HG02852 (cell line): ENCODE measurements at regions not wholly inside any gene's neighbourhood (a gene's known extent, or its start where the extent isn't known, plus 50 kb on each side); places are given as distances from the start of the nearest gene placed in this dataset.
"Not testable (repeated sequence)": the region's sequence is repeated elsewhere in the genome, so short reads cannot be mapped to it uniquely, and the experiment has no call there.

Source experiments
- ATAC-seq: cut with Tn5 transposase; IDR thresholded peaks from one replicate; pipeline ENCODE4 v1.9.1; 2021; ENCODE audit warnings: mild to moderate bottlenecking, moderate library complexity; ENCODE audit not compliant: unreplicated experiment

DNA sequence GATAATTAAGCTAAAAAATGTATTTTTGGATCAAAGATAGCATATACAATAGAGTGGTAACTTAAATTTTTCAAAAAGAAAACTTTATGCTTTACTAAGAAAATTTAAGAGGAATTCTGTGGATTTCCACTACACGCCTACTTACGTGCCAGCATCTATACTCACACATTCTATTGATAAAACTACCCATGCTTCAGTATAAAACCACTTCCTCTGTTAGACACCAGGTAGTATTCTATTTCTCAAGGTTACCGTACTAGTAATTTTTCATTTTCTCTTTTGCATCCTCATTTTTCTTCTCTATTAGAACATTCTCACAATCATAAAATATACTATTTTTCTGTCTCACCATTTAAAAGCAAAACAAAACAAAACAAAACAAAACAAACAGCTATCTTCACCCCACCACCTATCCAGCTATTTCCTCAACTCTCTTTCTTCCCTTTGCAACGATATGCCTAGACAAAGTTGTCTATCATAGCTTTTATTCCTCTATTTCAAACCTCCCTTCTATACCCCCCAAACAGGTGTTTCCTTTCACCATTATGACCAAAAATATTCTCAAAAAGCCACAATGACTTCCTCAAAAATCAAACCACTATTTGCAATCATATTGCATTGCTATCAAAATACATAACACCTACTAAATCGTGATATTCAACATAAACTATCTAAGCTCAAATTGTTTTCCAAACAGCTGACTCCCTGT lies 1652.0 kb downstream of the MRPL39 start:
- no peak for ATAC-seq

DNA sequence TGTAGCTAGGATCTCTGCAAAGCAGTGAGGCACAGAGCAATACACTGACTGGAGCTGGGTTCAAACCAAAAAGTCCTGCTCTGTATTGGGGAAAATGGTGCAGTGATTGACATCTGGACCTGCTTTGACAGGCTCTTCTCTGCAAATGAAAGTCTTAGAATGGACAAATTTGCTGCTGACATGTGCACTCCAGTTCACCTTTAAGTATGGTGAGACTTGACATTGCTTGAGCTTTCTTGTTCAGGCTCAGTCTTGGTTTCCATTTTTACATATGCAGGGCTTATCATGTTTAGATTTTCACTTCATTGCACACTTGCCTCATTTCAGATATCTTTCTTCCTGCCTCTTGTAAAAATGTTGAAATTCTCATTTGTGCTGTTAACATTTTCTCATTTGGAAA lies 1655.0 kb downstream of the MRPL39 start:
- no peak for ATAC-seq

- no peak for ATAC-seq
These were observed 1656.0 kb downstream of the MRPL39 start for GRCh38 chr21:23951251-23951650.

DNA sequence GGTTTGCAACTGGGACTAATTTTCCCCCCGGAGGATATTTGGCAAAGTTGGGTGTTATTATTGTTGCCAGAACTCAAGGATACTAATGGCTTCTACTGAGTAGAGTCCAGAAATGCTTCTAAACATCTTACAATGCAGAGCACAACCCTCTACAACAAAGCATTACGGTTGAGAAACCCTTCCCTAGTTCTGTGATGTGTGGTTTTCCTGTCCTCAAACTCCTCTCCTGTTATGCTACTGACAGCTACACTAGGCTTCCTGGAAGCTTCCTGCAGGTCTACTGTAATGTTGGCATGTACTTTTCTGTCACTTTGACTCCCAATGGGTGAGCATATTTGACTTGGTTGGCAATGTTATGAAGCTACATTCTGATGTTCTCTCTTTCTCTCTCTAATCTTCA lies 1656.9 kb downstream of the MRPL39 start:
- ATAC-seq = no peak

GRCh38 chr21:23949493-23949892 lies 1657.8 kb downstream of the MRPL39 start:
- ATAC-seq = no peak

DNA sequence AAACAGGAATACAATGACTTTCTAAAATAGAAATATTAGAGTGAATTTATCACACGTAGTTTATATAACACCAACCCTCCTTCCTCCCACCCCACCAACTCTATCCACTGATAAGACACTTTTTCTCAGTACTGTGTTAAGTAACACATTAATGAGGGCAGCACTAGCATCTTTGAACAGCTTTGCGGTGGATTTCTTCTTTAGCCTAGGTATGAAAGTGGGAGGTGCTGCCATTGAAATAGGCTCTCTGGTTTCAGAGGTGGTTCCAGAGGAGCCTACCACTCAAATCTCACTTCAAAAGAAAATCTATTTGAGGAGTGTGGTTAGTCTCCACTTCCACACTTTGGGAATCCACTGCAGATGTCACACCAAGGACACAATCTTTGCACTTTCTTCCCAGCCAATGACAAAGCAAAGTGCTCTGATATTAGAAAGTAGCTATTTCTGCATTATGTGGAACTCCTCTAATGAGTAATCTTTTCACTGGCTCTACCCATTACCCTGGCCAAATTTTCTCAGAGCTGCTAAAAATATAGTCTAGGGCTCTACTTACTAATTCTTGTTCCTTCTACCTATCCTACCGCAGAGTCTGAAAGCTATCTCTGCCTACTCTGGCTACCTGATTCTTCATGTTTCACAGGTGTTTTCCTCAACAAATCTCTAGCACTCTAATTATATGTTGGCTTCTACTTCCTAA lies 1667.8 kb downstream of the MRPL39 start:
- peak; percentile 71 for ATAC-seq

DNA sequence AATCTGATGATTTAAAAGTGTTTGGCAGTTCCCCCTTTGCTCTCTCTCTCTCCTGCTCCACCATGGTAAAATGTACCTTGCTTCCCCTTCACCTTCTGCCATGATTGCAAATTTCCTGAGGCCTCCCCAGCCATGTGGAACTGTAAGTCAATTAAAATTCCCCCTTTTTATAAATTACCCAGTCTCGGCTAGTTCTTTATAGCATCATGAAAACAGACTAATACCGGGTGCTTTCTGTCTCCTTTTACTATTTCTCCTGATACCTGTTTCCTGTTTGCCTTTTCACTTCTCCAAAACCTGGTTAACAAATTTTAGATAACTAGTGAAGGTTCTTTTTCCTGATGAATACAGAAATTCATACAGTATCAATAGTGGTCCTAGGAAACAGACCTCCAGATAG lies 1670.3 kb downstream of the MRPL39 start:
- ATAC-seq = no peak

DNA sequence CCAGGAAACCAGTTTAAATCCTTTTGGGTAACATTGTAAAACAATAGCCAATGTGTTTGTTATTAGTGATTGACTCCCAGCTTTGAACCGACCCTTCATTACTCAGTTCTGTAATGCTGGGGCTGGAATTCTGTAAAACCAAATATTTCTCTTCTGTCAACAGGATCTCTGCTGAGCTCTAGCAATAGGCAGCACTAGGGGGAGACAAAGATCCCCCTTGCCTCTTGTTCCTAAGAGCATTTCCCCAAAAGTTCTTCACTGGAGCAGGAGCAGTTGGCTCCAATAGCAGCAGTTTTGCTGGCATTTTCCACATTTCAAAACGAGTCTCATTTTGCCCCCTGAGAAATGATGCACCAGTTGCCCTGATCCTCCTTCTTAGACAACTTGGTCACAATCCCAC lies 1671.1 kb downstream of the MRPL39 start:
- no peak for ATAC-seq

DNA sequence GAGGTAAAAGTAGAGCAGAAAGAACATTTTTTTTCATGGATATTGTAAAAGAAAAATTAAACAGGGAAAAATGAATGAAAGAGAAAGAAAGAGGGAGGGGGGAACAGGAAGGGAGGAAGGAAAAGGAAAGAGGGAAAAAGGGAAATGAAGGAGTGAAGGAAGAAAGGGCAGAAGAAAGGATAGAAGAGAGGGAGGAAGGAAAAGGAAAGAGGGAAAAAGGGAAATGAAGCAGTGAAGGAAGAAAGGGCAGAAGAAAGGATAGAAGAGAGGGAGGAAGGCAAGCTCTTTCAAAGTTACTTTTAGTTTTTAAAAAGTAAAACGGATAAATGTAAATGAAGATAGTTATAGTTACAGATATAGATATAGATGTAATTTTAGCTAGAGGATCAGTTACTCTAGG lies 1676.7 kb downstream of the MRPL39 start:
- ATAC-seq = no peak

- not testable (repeated sequence) for ATAC-seq
These were observed 1680.9 kb downstream of the MRPL39 start for GRCh38 chr21:23926430-23926829.

DNA sequence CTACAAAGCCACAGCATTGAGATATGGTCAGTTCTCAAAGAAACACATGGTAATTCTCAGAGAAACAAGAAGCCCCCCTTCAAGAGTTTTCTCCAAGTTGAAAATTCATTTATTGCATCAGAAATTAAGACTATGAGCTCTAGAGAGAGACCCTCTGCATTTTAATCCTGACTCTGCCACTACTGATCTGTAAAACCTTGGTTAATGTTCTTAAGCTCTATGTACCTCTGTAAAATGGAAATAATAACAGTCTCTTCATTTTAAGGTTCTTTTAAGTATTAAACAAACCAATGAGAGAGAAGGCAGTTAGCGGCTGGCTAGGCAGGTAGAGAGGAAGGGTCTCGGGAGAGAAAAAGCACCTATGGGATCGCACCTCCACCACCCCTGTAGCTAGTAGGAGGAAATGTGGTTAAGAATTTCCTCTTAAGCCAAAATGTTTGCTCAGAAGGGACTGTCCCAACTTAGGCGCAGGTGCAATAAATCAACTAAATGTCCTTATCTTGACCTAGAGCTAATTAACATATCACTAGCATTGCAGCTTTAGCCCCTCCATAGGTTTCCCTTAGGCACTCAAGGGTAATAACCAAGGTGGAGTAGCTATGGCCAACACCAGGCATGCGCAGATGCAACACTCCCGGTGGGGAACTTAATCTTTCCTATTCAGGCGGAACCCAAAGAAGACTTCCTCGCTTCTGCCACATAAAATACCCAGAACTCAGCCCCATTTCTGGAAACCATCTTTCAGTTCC lies 1685.4 kb downstream of the MRPL39 start:
- no peak for ATAC-seq

DNA sequence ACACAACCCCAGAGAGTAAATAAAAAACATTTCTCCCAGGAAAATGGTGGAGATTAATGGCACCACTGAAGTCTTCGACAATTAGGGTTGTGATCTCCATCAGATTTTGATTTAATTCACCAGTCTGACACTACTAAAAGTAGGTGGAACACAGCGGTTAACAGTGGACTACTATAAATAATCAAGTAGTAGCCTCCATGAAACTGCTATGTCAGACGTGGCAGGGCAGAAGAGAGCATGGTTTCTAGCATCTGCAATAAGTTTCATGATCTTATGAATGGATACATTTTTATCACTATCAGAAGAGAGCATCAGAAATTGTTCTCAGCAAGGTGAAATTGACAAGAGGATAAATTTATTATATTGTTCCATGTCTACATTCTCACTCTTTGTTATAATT lies 1706.6 kb downstream of the MRPL39 start:
- no peak for ATAC-seq

DNA sequence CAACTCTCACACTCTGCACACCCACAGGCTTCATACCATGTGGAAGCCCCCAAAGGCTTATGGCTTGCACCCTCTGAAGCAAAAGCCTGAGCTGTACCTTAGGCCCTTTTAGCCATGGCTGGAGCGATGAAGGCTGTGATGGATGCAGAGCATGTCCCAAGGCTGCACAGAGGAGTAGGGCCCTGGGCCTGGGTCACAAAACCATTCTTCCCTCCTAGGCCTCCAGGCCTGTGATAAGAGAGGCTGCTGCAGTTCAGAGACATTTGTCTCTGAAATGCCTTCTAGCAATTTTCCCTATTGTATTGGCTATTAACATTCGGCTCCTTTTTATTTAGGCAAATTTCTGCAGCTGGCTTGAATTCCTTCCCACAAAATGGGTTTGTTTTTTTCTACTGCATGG lies 1707.7 kb downstream of the MRPL39 start:
- no peak for ATAC-seq

GRCh38 chr21:23890652-23891051 lies 1716.6 kb downstream of the MRPL39 start:
- no peak for ATAC-seq

DNA sequence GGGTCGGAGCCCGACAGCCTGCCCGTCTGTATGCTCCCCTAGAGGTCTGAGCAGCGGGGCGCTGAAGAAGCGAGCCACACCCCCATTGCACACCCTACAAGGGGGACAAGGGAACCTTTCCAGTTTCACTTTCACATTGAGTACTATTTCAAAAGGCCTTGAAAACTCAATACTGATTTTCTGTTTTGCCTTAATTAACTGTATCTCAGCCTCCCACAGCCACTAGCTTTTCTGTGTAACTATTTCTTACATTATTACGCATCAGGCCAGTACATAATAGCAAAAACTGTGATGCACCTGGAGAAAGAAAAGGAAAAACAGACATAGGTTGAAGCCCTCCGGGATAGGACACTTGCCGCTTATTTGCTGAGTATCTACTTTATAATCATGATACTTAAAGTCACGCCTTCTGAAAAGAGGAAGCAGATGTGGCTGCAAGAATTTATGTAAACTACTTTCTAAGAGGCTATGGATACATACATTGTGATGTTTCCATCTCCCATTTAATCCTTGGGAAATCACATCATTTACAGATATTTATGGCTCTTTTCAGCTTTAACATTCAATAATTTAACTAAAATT lies 1719.5 kb downstream of the MRPL39 start:
- ATAC-seq = no peak

- ATAC-seq = no peak
These were observed 1720.2 kb downstream of the MRPL39 start for GRCh38 chr21:23886828-23887724.

- ATAC-seq = no peak
These were observed 1725.5 kb downstream of the MRPL39 start for GRCh38 chr21:23881783-23882182.

GRCh38 chr21:23876925-23877558 lies 1730.2 kb downstream of the MRPL39 start:
- ATAC-seq = no peak

GRCh38 chr21:23874271-23874670 lies 1733.0 kb downstream of the MRPL39 start:
- ATAC-seq = no peak

GRCh38 chr21:23861911-23862504 lies 1745.3 kb downstream of the MRPL39 start:
- ATAC-seq = no peak
